HG02884 (cell line): ENCODE measurements at regions not wholly inside any gene's neighbourhood (a gene's known extent, or its start where the extent isn't known, plus 50 kb on each side); places are given as distances from the start of the nearest gene placed in this dataset.
"Not testable (repeated sequence)": the region's sequence is repeated elsewhere in the genome, so short reads cannot be mapped to it uniquely, and the experiment has no call there.

ENCODE experiments used
- ATAC-seq: cut with Tn5 transposase; IDR thresholded peaks from one replicate; pipeline ENCODE4 v1.9.1; 2021; ENCODE audit warnings: mild to moderate bottlenecking, moderate library complexity; ENCODE audit not compliant: unreplicated experiment

GRCh38 chr6:28831683-28832082, 92.1 kb downstream of the TRIM27 start:
- not testable (repeated sequence) for ATAC-seq

DNA sequence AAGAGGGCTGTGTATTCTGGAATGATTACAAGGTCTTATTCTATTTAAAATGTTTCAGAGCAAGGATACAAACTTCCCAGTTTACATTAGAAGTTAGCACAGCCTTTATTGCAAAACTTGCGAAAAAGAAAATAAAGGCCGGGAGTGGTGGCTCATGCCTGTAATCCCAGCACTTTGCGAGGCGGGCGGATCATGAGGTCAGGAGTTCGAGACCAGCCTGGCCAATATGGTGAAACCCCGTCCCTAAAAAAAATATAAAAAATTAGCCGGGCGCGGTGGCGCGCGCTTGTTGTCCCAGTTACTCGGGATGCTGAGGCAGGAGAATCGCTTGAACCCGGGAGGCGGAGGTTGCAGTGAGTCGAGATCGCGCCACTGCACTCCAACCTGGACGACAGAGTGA, 87.1 kb downstream of the TRIM27 start:
- ATAC-seq, result not testable (repeated sequence)

DNA sequence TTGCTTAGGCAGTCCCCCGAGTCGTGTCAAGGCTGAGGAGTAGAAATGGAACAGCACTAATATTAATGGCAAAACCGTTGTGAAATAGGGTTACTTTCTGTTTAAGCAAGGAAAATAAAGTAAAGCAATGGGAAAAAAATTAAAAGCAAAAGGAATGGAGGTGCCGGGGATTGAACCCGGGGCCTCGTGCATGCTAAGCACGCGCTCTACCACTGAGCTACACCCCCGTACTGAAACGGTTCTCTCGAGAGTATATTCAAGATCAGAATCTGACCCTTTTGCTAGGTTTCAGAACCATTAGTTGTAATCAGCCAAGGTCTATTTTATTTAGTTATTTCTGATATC, 85.5 kb downstream of the TRIM27 start:
- peak; percentile 46 for ATAC-seq

DNA sequence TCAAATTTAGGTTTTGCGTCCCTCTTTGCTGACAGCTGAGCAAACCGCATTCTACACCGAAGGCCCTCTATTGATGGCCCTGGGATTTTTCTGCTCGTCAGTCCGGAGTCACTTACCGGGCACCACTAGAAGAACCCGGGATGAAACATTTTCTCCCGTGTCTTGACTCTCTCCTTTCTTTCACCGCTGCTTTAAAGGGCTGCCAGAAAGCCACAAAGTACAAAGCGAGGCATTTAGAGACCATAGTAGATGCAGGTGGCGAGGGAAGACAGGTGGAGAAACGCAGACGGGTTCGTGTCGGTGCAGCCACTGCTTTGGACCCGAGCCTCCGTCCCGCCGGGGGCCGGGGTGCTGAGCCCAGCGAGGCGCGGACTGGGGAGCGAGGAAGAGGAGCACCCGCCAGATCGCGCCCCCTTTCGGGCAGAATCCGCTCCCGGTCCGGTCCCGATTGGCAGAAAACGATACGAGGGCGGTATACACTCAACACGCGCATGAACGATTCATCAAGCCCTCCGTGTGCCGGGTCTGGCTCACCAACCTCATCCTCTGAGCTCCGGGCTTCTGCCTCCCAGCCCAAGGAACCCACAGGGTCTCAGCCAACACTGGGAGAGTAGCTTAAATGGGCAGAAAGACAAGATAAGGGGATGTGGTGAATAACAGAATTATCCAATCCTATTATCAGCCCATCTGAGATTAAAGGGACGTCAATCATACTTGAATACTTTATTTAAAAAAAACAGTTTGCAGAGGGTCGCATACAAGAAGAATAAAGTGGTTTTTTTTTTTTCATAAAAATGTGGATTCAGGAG, 84.9 kb downstream of the TRIM27 start:
- ATAC-seq, result peak; percentile 69

- ATAC-seq, result no peak
Measured at GRCh38 chr6:28839443-28840120, 84.2 kb downstream of the TRIM27 start.

DNA sequence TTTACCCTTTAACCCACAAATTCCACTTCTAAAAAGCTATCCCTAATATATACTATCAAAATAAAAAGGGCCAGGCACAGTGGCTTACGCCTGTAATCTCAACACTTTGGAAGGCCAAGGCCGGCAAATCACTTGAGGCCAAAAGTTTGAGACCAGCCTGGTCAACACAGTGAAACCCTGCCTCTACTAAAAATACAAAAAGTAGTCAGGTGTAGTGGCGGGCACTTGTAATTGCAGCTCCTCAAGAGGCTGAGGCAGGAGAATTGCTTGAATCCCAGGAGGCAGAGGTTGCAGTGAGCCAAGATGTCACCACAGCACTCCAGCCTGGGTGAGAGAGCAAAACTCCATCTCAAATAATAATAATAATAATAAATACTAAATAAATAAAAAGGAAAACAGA, 82.5 kb downstream of the TRIM27 start:
- no peak for ATAC-seq

- not testable (repeated sequence) for ATAC-seq
Measured at GRCh38 chr6:28848756-28849155, 75.0 kb downstream of the TRIM27 start.
